ENCODE measurements at regions not wholly inside any gene's neighbourhood (a gene's known extent, or its start where the extent isn't known, plus 50 kb on each side); places are given as distances from the start of the nearest gene placed in this dataset.

DNA sequence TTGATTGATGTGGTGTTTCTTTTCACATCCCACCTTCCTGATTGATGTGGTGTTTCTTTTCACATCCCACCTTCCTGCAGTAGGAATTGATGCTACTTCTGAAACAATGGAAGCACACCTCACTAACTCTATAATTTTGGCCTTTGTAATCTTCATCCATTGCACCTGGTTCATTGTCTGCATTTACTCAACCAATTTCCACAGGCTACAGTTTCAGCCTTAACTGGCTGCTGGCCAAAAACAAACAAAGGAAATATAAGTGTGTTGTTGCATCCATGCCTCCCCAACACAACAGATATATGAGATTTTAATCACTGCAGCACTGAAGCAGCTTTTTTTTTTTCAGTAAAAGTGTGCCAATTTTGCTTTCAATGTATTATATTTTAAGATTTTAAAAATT, 867.6 kb upstream of the PCDH7 start:
- CTCF ChIA-PET = no interaction called here
- H3K27ac ChIP-seq = no peak overlapping the region
- TF ChIP-seq, protein P1, sequence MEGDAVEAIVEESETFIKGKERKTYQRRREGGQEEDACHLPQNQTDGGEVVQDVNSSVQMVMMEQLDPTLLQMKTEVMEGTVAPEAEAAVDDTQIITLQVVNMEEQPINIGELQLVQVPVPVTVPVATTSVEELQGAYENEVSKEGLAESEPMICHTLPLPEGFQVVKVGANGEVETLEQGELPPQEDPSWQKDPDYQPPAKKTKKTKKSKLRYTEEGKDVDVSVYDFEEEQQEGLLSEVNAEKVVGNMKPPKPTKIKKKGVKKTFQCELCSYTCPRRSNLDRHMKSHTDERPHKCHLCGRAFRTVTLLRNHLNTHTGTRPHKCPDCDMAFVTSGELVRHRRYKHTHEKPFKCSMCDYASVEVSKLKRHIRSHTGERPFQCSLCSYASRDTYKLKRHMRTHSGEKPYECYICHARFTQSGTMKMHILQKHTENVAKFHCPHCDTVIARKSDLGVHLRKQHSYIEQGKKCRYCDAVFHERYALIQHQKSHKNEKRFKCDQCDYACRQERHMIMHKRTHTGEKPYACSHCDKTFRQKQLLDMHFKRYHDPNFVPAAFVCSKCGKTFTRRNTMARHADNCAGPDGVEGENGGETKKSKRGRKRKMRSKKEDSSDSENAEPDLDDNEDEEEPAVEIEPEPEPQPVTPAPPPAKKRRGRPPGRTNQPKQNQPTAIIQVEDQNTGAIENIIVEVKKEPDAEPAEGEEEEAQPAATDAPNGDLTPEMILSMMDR (conservative IDR thresholded peaks at IDR 0.05; ENCODE audit: low read depth) = no peak
- DNase-seq (ENCODE audit: low spot score) = no peak
- POLR2A ChIA-PET (ENCODE audit: low non-redundant PET) = no interaction called here

DNA sequence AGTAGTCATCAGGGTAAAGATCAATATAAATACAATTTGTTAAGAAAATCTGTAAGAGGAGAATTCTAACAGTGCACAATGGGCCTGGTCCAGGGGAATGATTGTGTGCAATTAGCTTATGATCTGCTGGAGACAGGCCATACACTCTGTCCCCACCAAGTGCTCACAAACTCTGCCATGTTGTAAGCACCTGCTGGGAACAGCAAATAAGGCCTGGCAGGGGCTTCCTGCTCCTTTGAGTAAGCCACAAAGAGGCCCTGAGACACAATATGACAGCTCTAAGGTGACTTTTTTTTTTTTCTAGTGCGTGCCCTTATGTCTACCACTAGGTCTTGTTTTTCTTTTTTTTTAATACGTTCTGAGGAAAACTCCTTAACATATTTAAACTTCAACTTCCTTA, 866.3 kb upstream of the PCDH7 start:
- DNase-seq (ENCODE audit: low spot score) = no peak
- CTCF ChIA-PET = no interaction called here
- H3K27ac ChIP-seq = no peak overlapping the region
- TF ChIP-seq, protein P1 (conservative IDR thresholded peaks at IDR 0.05; ENCODE audit: low read depth) = no peak
- POLR2A ChIA-PET (ENCODE audit: low non-redundant PET) = no interaction called here

DNA sequence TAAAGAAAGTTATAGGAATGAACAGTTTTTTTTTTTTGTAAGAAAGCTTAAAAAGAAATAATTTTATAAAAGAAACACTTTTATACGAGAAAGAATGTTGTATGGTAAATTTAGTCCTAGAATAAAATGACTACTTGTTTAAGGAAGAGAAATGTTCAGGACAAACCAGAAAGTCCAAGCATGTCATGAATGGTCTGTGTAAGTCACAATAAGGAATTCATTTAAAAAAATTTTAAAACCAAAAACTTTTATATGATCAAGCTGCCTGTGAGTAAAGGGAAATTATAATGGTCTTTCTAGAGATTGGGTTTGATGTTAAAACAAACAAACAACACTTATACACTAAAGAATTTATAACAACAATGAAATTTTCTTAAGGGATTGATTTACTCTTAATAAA, 858.9 kb upstream of the PCDH7 start:
- TF ChIP-seq, protein P1 (conservative IDR thresholded peaks at IDR 0.05; ENCODE audit: low read depth) = no peak
- no peak overlapping the region for H3K27ac ChIP-seq
- CTCF ChIA-PET = no interaction called here
- DNase-seq (ENCODE audit: low spot score) = no peak
- POLR2A ChIA-PET (ENCODE audit: low non-redundant PET) = no interaction called here

DNA sequence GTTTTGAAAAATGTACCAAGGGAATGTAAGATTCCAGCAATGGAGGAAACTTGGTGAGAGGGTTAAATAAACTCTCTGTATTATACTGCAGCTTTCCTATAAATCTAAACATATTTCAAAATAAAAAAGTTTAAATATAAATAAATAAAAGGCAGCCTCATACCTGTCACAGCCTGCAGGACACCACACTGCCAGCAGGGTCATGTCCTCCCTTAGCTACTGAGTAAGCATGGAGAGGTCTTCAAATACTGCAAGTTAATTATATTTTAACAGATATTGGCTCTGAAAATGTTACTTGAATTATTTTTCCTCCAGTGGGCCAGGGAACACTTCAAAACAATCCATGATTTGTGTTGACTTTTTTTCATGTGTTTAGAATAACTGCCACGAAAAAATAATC, 852.8 kb upstream of the PCDH7 start:
- ChIA-PET POLR2A (ENCODE audit: low non-redundant PET) (no interaction called here), CTCF (no interaction called here)
- DNase-seq (ENCODE audit: low spot score) = no peak
- TF ChIP-seq, protein P1 (conservative IDR thresholded peaks at IDR 0.05; ENCODE audit: low read depth) = no peak
- H3K27ac ChIP-seq = no peak overlapping the region

DNA sequence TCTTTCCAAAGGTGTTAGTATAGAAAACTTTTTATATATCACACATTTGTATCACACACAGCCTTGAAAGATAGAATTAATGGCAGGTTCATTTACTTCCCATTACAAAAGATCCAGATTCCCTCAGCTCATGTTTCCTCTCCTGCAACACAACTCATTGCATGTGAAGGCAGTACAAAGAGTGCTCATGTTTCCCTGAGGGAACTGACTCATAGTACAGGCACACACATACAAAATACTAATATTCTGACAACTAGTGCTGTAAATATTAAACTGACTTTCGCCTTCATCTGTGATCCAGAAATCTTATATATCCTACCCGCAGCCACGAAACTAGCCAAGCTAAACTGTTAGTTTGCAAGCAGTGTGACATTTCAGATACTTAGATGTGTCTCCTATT, 819.8 kb upstream of the PCDH7 start:
- TF ChIP-seq, protein P1 (conservative IDR thresholded peaks at IDR 0.05; ENCODE audit: low read depth) = no peak
- POLR2A ChIA-PET (ENCODE audit: low non-redundant PET) = no interaction called here
- CTCF ChIA-PET = no interaction called here
- DNase-seq (ENCODE audit: low spot score) = no peak
- no peak overlapping the region for H3K27ac ChIP-seq

DNA sequence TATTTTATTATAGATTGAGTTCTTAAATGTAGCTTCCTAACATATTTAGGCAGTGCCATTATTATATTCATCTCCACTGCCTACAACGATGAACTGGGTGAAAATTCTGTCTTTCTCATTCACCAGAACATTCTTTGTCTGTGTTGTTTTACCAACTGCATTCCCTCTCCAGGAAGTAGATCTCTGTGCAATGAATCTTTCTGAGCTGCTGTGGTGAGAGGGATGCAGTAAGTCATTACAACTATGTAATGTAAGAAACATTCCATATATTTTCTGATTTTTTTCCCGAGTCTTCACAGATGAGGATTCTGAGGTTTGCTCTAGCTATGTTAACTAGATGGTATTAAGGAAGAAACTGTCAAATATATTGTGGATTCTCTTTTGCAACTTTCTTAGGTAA, 811.9 kb upstream of the PCDH7 start:
- TF ChIP-seq, protein P1 (conservative IDR thresholded peaks at IDR 0.05; ENCODE audit: low read depth) = no peak
- ChIA-PET CTCF (no interaction called here), POLR2A (ENCODE audit: low non-redundant PET) (no interaction called here)
- DNase-seq (ENCODE audit: low spot score) = no peak
- H3K27ac ChIP-seq = no peak overlapping the region

DNA sequence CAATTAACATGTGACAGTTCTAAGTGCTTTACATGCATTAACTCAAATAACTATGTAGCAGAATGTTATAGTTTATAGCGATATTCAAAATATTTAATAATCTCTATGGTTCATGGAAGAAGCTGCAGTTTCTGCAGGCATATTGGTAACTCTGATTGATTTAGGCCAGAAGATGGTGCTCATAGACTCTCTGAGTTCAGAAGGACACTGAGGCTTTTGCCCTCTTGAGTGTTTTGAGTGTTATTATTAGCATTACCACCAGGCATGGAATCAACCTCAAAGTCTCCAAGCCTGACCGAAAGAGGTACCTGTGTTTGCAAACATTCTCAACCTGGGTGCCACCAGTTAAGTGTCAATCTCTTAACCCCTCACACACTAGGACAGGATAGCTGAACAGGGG, 792.3 kb upstream of the PCDH7 start:
- TF ChIP-seq, protein P1 (conservative IDR thresholded peaks at IDR 0.05; ENCODE audit: low read depth) = no peak
- ChIA-PET POLR2A (ENCODE audit: low non-redundant PET) (no interaction called here), CTCF (no interaction called here)
- H3K27ac ChIP-seq = no peak overlapping the region
- DNase-seq (ENCODE audit: low spot score) = no peak

Measured in RWPE1 (cell line).